CD4-positive, CD25-positive, alpha-beta regulatory T cell (primary cell): ENCODE measurements at regions not wholly inside any gene's neighbourhood (a gene's known extent, or its start where the extent isn't known, plus 50 kb on each side); places are given as distances from the start of the nearest gene placed in this dataset.

Experiments
- ATAC-seq, 2 donors: fragments of 150-1000 bp; cut with Tn5 transposase; one replicate each; pipeline ENCODE4 v1.10.0; 2021; ENCODE audit warnings: low read depth in 2 of 2, moderate number of reproducible peaks in 2 of 2, moderate library complexity in 1 of 2
- DNase-seq, 3 donors: peaks; one replicate each; pipeline versions ENCODE4 v3.0.0 to v3.0.0-alpha.2; 2012 to 2022; ENCODE audit warnings: mixed read lengths in 1 of 3
- H3K27ac ChIP-seq: one replicate; pipeline ENCODE4 v1.7.0; 2013; ENCODE audit warnings: mild to moderate bottlenecking, low read length; ENCODE audit not compliant: insufficient read depth, poor library complexity, severe bottlenecking
- H3K27me3 ChIP-seq: one replicate; pipeline ENCODE4 v1.7.0; 2013; ENCODE audit warnings: low read length; ENCODE audit not compliant: control insufficient read depth, insufficient read depth
- H3K36me3 ChIP-seq: one replicate; pipeline ENCODE4 v1.7.0; 2013; ENCODE audit warnings: mild to moderate bottlenecking, low read length, moderate library complexity; ENCODE audit not compliant: control insufficient read depth, insufficient read depth
- H3K4me1 ChIP-seq: 2 replicates; pipeline ENCODE4 v1.7.0; 2013; ENCODE audit warnings: mild to moderate bottlenecking, low read length; ENCODE audit not compliant: insufficient read depth, control insufficient read depth, poor library complexity, severe bottlenecking
- H3K4me3 ChIP-seq: one replicate; pipeline ENCODE4 v1.7.0; 2013; ENCODE audit warnings: low read depth, mild to moderate bottlenecking, low read length, moderate library complexity
- H3K9me3 ChIP-seq, 2 experiments: 1 replicate in 1 of 2; 2 replicates in 1 of 2; pipeline ENCODE4 v1.7.0; 2013; ENCODE audit warnings: low read length in 2 of 2, mild to moderate bottlenecking in 1 of 2, moderate library complexity in 1 of 2; ENCODE audit not compliant: control insufficient read depth in 2 of 2
- H3K27ac Mint-ChIP-seq, 3 donors: one replicate each; pipeline ENCODE4 v1.8.0; 2020 to 2022; ENCODE audit warnings: mild to moderate bottlenecking in 3 of 3, mixed read lengths in 3 of 3, moderate library complexity in 2 of 3
- H3K27me3 Mint-ChIP-seq: one replicate; pipeline ENCODE4 v1.8.0; 2022; ENCODE audit warnings: mild to moderate bottlenecking, mixed read lengths
- H3K36me3 Mint-ChIP-seq: one replicate; pipeline ENCODE4 v1.8.0; 2020; ENCODE audit warnings: mixed read lengths
- H3K4me1 Mint-ChIP-seq, 4 donors: one replicate each; pipeline ENCODE4 v1.8.0; 2020 to 2022; ENCODE audit warnings: mixed read lengths in 4 of 4, mild to moderate bottlenecking in 1 of 4
- H3K4me3 Mint-ChIP-seq, 4 donors: one replicate each; pipeline ENCODE4 v1.8.0; 2020 to 2022; ENCODE audit warnings: mild to moderate bottlenecking in 4 of 4, mixed read lengths in 4 of 4, moderate library complexity in 3 of 4
- H3K9me3 Mint-ChIP-seq, 7 donors: one replicate each; pipeline ENCODE4 v1.8.0; 2020 to 2022; ENCODE audit warnings: mixed read lengths in 7 of 7, mild to moderate bottlenecking in 3 of 7, moderate library complexity in 2 of 7

- H3K27ac ChIP-seq: no peak overlapping the region
- Mint-ChIP-seq H3K27me3 (no peaks in the 10 kb centered on the region), H3K27ac (no peak overlapping the region), H3K4me1 (no peaks in the 10 kb centered on the region), H3K9me3 (peaks cover 1 to 22% (median 2%) of the 10 kb centered on the region in 7 donors), H3K36me3 (no peaks in the 10 kb centered on the region), H3K4me3 (no peak overlapping the region)
- H3K4me1 ChIP-seq: no peaks in the 10 kb centered on the region
- DNase-seq (no peak), ATAC-seq (no peak)
- no peaks in the 10 kb centered on the region for H3K27me3 ChIP-seq
- H3K9me3 ChIP-seq: peaks cover 3 to 5% of the 10 kb centered on the region in 2 experiments
- no peak overlapping the region for H3K4me3 ChIP-seq
- H3K36me3 ChIP-seq: no peaks in the 10 kb centered on the region
These were observed 202.5 kb downstream of the TUSC7 start for GRCh38 chr3:116912116-116912515.

- Histone ChIP-seq H3K4me3 (no peak overlapping the region), H3K27me3 (no peaks in the 10 kb centered on the region), H3K4me1 (no peaks in the 10 kb centered on the region), H3K36me3 (no peaks in the 10 kb centered on the region), H3K9me3 (peaks cover 3 to 5% of the 10 kb centered on the region in 2 experiments), H3K27ac (no peak overlapping the region)
- Mint-ChIP-seq H3K4me1 (no peaks in the 10 kb centered on the region), H3K27ac (no peak overlapping the region), H3K9me3 (peaks cover 0 to 22% (median 2%) of the 10 kb centered on the region in 7 donors), H3K4me3 (no peak overlapping the region), H3K36me3 (no peaks in the 10 kb centered on the region), H3K27me3 (no peaks in the 10 kb centered on the region)
- no peak for DNase-seq
- no peak for ATAC-seq
These were observed 204.4 kb downstream of the TUSC7 start for GRCh38 chr3:116914004-116914403.

GRCh38 chr3:116916836-116917235 is 207.3 kb downstream of the TUSC7 start:
- H3K4me1 ChIP-seq: no peaks in the 10 kb centered on the region
- no peaks in the 10 kb centered on the region for H3K36me3 ChIP-seq
- H3K27me3 Mint-ChIP-seq: no peaks in the 10 kb centered on the region
- no peak overlapping the region for H3K4me3 ChIP-seq
- ATAC-seq (no peak), DNase-seq (no peak)
- no peaks in the 10 kb centered on the region for H3K4me1 Mint-ChIP-seq
- H3K4me3 Mint-ChIP-seq: no peak overlapping the region
- no peak overlapping the region for H3K27ac ChIP-seq
- no peak overlapping the region for H3K27ac Mint-ChIP-seq
- H3K27me3 ChIP-seq: no peaks in the 10 kb centered on the region
- H3K9me3 ChIP-seq: peaks cover 3 to 5% of the 10 kb centered on the region in 2 experiments
- peaks cover 0 to 15% (median 2%) of the 10 kb centered on the region in 7 donors for H3K9me3 Mint-ChIP-seq
- no peaks in the 10 kb centered on the region for H3K36me3 Mint-ChIP-seq

- no peak overlapping the region for H3K4me3 Mint-ChIP-seq
- peaks cover under 1 to 3% of the 10 kb centered on the region in 2 experiments for H3K9me3 ChIP-seq
- H3K27me3 ChIP-seq: no peaks in the 10 kb centered on the region
- H3K4me1 Mint-ChIP-seq: no peaks in the 10 kb centered on the region
- H3K4me3 ChIP-seq: no peak overlapping the region
- no peaks in the 10 kb centered on the region for H3K36me3 Mint-ChIP-seq
- no peak overlapping the region for H3K27ac Mint-ChIP-seq
- H3K27ac ChIP-seq: no peak overlapping the region
- no peaks in the 10 kb centered on the region for H3K27me3 Mint-ChIP-seq
- DNase-seq (no peak), ATAC-seq (no peak)
- H3K36me3 ChIP-seq: no peaks in the 10 kb centered on the region
- peaks cover 0 to 25% (median 6%) of the 10 kb centered on the region in 7 donors for H3K9me3 Mint-ChIP-seq
- H3K4me1 ChIP-seq: no peaks in the 10 kb centered on the region
These were observed 211.4 kb downstream of the TUSC7 start for GRCh38 chr3:116920826-116921610.

GRCh38 chr3:116927918-116928317 is 218.3 kb downstream of the TUSC7 start:
- Mint-ChIP-seq H3K9me3 (peaks cover 0 to 35% (median 14%) of the 10 kb centered on the region in 7 donors), H3K27ac (no peak overlapping the region), H3K4me3 (no peak overlapping the region), H3K36me3 (no peaks in the 10 kb centered on the region), H3K27me3 (no peaks in the 10 kb centered on the region), H3K4me1 (no peaks in the 10 kb centered on the region)
- Histone ChIP-seq H3K27ac (no peak overlapping the region), H3K9me3 (peaks cover 0 to 3% of the 10 kb centered on the region in 2 experiments), H3K36me3 (no peaks in the 10 kb centered on the region), H3K4me3 (no peak overlapping the region), H3K27me3 (no peaks in the 10 kb centered on the region), H3K4me1 (no peaks in the 10 kb centered on the region)
- DNase-seq: no peak
- no peak for ATAC-seq

GRCh38 chr3:116929505-116930222 is 220.1 kb downstream of the TUSC7 start:
- no peak overlapping the region for H3K4me3 Mint-ChIP-seq
- H3K27ac ChIP-seq: no peak overlapping the region
- H3K4me3 ChIP-seq: no peak overlapping the region
- H3K36me3 Mint-ChIP-seq: no peaks in the 10 kb centered on the region
- peaks cover 0 to 29% (median 15%) of the 10 kb centered on the region in 7 donors for H3K9me3 Mint-ChIP-seq
- no peak overlapping the region for H3K27ac Mint-ChIP-seq
- H3K4me1 Mint-ChIP-seq: no peaks in the 10 kb centered on the region
- H3K27me3 ChIP-seq: no peaks in the 10 kb centered on the region
- ATAC-seq: no peak
- H3K9me3 ChIP-seq: peaks cover 0 to 3% of the 10 kb centered on the region in 2 experiments
- H3K27me3 Mint-ChIP-seq: no peaks in the 10 kb centered on the region
- H3K36me3 ChIP-seq: no peaks in the 10 kb centered on the region
- H3K4me1 ChIP-seq: no peaks in the 10 kb centered on the region
- DNase-seq: no peak

GRCh38 chr3:116930786-116931185 is 221.2 kb downstream of the TUSC7 start:
- Mint-ChIP-seq H3K4me1 (no peaks in the 10 kb centered on the region), H3K4me3 (no peak overlapping the region), H3K9me3 (peaks cover 1 to 22% (median 10%) of the 10 kb centered on the region in 7 donors), H3K27ac (no peak overlapping the region), H3K36me3 (no peaks in the 10 kb centered on the region), H3K27me3 (no peaks in the 10 kb centered on the region)
- DNase-seq: no peak
- no peak for ATAC-seq
- H3K4me1 ChIP-seq: no peaks in the 10 kb centered on the region
- no peaks in the 10 kb centered on the region for H3K27me3 ChIP-seq
- no peaks in the 10 kb centered on the region for H3K36me3 ChIP-seq
- H3K27ac ChIP-seq: no peak overlapping the region
- H3K4me3 ChIP-seq: no peak overlapping the region
- peaks cover 3 to 5% of the 10 kb centered on the region in 2 experiments for H3K9me3 ChIP-seq
